ENCODE measurements at regions not wholly inside any gene's neighbourhood (a gene's known extent, or its start where the extent isn't known, plus 50 kb on each side); places are given as distances from the start of the nearest gene placed in this dataset.

DNA sequence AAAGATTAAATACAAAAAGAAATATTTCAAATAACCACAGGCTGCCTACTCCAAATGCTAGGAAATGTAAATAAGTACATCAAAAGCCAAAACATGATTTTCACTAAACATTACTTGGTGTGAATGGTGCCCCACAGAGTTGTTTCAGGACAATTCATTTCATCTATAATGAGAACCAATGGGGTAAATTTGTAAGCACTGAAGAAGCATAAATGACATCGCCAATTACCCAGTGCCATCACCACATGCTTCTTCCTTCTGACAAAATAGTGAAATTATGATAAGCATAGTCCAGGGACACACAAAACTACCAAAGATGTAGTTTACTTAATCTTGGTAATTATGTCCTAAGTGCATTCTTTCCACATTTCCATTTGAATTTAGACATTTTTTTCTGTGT, 510.4 kb upstream of the TYRP1 start:
- TF ChIP-seq POLR2A (IDR thresholded peaks at IDR 0.05) (no peak), POLR2AphosphoS5 (IDR thresholded peaks at IDR 0.05; ENCODE audit: insufficient read depth in 1 of 2, low read depth in 1 of 2) (no peak)
- TF ChIP-seq, protein P1, sequence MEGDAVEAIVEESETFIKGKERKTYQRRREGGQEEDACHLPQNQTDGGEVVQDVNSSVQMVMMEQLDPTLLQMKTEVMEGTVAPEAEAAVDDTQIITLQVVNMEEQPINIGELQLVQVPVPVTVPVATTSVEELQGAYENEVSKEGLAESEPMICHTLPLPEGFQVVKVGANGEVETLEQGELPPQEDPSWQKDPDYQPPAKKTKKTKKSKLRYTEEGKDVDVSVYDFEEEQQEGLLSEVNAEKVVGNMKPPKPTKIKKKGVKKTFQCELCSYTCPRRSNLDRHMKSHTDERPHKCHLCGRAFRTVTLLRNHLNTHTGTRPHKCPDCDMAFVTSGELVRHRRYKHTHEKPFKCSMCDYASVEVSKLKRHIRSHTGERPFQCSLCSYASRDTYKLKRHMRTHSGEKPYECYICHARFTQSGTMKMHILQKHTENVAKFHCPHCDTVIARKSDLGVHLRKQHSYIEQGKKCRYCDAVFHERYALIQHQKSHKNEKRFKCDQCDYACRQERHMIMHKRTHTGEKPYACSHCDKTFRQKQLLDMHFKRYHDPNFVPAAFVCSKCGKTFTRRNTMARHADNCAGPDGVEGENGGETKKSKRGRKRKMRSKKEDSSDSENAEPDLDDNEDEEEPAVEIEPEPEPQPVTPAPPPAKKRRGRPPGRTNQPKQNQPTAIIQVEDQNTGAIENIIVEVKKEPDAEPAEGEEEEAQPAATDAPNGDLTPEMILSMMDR (IDR thresholded peaks at IDR 0.05): no peak

All from vagina (tissue), 2 donors.